ENCODE measurements at regions not wholly inside any gene's neighbourhood (a gene's known extent, or its start where the extent isn't known, plus 50 kb on each side); places are given as distances from the start of the nearest gene placed in this dataset.

DNA sequence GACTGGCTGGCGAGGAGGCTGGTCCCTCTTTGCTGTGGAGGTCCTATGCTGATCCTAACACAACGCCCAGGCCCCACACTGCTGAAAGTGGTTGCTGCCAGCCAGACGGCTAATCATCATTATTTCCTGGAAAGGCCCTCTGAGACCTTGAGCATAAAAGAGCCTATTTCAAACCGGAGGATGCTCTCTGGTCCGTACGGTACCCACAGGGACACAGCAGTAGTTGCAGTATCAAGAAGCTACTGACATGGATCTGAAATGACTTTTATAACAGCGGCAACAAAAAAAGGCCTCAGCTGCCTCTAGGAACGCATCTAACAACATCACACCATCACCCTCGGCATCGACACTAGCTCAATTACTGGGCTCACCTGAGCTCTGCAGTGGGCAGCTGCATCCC, 59.1 kb upstream of the FOXB1 start:
- ChIA-PET CTCF (interaction anchor here (1.6 kb wide), 1 partner anchor 12 kb away, joined by 3 read pairs; no protein-coding TSS in a partner anchor), POLR2A (no interaction called here)
- intact Hi-C loops (cut with micrococcal nuclease), result no loop called here
- ATAC-seq (no peak), DNase-seq (no peak)
- peaks cover 1% of the 10 kb centered on the region for H3K27me3 Mint-ChIP-seq
- no peaks in the 10 kb centered on the region for H3K9me3 Mint-ChIP-seq
- H3K4me1 Mint-ChIP-seq (ENCODE audit: low read depth), result peaks cover 2% of the 10 kb centered on the region
- no peak overlapping the region for H3K4me3 Mint-ChIP-seq
- TF ChIP-seq, protein P1, sequence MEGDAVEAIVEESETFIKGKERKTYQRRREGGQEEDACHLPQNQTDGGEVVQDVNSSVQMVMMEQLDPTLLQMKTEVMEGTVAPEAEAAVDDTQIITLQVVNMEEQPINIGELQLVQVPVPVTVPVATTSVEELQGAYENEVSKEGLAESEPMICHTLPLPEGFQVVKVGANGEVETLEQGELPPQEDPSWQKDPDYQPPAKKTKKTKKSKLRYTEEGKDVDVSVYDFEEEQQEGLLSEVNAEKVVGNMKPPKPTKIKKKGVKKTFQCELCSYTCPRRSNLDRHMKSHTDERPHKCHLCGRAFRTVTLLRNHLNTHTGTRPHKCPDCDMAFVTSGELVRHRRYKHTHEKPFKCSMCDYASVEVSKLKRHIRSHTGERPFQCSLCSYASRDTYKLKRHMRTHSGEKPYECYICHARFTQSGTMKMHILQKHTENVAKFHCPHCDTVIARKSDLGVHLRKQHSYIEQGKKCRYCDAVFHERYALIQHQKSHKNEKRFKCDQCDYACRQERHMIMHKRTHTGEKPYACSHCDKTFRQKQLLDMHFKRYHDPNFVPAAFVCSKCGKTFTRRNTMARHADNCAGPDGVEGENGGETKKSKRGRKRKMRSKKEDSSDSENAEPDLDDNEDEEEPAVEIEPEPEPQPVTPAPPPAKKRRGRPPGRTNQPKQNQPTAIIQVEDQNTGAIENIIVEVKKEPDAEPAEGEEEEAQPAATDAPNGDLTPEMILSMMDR (IDR thresholded peaks at IDR 0.05), result no peak
- no peaks in the 10 kb centered on the region for H3K36me3 Mint-ChIP-seq (ENCODE audit: low read depth)
- H3K27ac Mint-ChIP-seq, result no peak overlapping the region

DNA sequence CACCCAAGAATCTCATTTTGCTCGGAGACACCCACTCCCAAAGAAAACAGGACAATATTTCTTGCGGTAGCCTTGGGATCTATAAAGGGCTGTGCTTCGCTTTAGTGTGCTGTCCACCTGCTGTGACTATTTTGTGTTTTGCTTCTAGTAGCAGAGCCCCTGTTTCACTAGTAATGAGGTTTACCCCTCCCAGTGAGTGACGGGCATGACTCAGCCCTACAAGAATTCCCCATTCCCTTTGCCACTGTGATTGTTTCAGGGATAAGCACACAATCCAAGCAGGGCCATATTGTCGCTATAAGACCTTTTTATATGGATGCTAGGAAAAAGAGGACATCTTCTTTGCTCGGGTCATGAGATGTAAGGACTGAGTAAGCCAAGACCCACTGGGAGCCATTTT, 62.5 kb upstream of the FOXB1 start:
- no peaks in the 10 kb centered on the region for H3K36me3 Mint-ChIP-seq (ENCODE audit: low read depth)
- DNase-seq (no peak), ATAC-seq (no peak)
- no peak overlapping the region for H3K27ac Mint-ChIP-seq
- H3K4me1 Mint-ChIP-seq (ENCODE audit: low read depth), result no peaks in the 10 kb centered on the region
- intact Hi-C loops (cut with micrococcal nuclease), result no loop called here
- H3K27me3 Mint-ChIP-seq, result no peaks in the 10 kb centered on the region
- POLR2A ChIA-PET, result no interaction called here
- CTCF ChIA-PET, result no interaction called here
- TF ChIP-seq, protein P1 (IDR thresholded peaks at IDR 0.05), result no peak
- H3K4me3 Mint-ChIP-seq, result no peak overlapping the region
- H3K9me3 Mint-ChIP-seq, result no peaks in the 10 kb centered on the region

DNA sequence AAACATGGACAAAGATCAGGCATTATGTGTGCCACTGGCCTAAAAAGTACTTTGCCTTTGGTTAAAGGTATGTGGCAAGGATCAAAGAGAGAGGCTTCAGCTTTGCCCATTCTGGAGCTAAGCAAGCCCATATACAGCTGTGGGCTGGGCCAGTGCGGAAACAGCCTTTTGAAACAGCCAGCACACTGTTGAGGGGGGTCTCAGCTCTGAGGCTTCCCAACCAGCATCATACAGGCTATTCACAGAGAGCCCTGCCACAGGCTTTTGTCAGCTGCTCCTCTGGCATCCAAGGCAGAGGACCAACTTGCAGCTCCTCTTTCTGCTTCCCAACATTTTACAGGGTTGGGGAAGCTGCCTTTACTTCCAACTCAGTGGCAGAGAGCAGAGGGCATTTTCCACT, 63.2 kb upstream of the FOXB1 start:
- no peak for DNase-seq
- Mint-ChIP-seq H3K4me3 (no peak overlapping the region), H3K27ac (no peak overlapping the region), H3K9me3 (no peaks in the 10 kb centered on the region), H3K27me3 (no peaks in the 10 kb centered on the region), H3K36me3 (ENCODE audit: low read depth) (no peaks in the 10 kb centered on the region), H3K4me1 (ENCODE audit: low read depth) (no peaks in the 10 kb centered on the region)
- ChIA-PET POLR2A (no interaction called here), CTCF (no interaction called here)
- ATAC-seq, result no peak
- intact Hi-C loops (cut with micrococcal nuclease), result no loop called here
- TF ChIP-seq, protein P1 (IDR thresholded peaks at IDR 0.05), result no peak

DNA sequence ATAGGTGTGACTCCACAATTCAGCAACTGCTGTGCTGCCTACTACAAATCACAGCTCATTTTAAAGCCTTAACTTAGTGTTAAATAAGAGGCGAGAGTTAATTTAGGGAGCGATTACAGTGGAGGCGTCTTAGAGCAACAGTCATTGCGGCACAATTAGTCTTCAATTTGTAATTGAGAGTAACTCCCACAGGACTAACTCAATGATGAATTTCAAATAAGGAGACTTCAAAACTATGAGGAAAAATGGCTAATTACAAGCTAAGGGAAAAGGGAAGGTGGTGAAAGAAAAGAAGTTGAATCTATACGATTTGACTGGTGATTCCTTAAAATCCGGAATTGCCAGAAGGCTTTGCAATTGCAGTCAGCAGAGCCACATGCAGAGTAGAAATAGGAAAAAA, 63.7 kb upstream of the FOXB1 start:
- intact Hi-C loops (cut with micrococcal nuclease), result no loop called here
- ChIA-PET CTCF (no interaction called here), POLR2A (no interaction called here)

DNA sequence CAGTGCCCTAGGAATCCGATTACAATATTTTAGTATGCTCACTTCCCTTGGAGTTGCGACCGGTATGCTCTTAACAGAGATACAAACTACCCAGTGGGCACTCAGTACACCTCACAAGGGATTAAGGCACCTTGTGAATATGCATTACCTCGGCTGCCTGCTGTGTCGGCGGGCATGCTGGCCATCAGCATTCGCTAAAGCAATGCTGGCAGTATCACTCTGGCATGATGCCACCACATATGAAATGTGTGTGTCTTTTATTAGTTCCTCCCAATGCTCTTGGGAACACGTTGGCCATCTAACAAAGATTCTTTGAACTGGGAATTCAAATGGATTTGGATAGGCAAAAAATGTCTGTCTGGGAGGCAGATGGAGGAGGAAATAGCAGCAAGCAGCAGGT, 67.4 kb upstream of the FOXB1 start:
- Mint-ChIP-seq H3K4me3 (no peak overlapping the region), H3K36me3 (ENCODE audit: low read depth) (no peaks in the 10 kb centered on the region), H3K9me3 (no peaks in the 10 kb centered on the region), H3K27me3 (peaks cover 5% of the 10 kb centered on the region), H3K4me1 (ENCODE audit: low read depth) (peaks cover 2% of the 10 kb centered on the region), H3K27ac (no peak overlapping the region)
- ChIA-PET CTCF (no interaction called here), POLR2A (no interaction called here)
- ATAC-seq (no peak), DNase-seq (no peak)
- intact Hi-C loops (cut with micrococcal nuclease), result no loop called here
- TF ChIP-seq, protein P1 (IDR thresholded peaks at IDR 0.05), result no peak

More for the DNA sequence above, 63.7 kb upstream of the FOXB1 start:
- TF ChIP-seq, protein P1 (IDR thresholded peaks at IDR 0.05), result no peak
- DNase-seq (no peak), ATAC-seq (no peak)
- Mint-ChIP-seq H3K27ac (no peak overlapping the region), H3K4me1 (ENCODE audit: low read depth) (no peaks in the 10 kb centered on the region), H3K27me3 (no peaks in the 10 kb centered on the region), H3K9me3 (no peaks in the 10 kb centered on the region), H3K36me3 (ENCODE audit: low read depth) (no peaks in the 10 kb centered on the region), H3K4me3 (no peak overlapping the region)
